ENCODE measurements at regions not wholly inside any gene's neighbourhood (a gene's known extent, or its start where the extent isn't known, plus 50 kb on each side); places are given as distances from the start of the nearest gene placed in this dataset.

GRCh38 chr6:133741375-133741861, 147.5 kb upstream of the TCF21 start (continued):
- peak; percentile 16; the same call in 1 of the 2 replicates for TF ChIP-seq ZNF394 (tag by site-specific recombination; IDR thresholded peaks at IDR 0.05; ENCODE audit: borderline replicate concordance)
- peak; percentile 25; the same call in 1 of the 2 replicates for TF ChIP-seq SCRT2 (tag by site-specific recombination; IDR thresholded peaks at IDR 0.05)
- peak; percentile 89 for TF ChIP-seq ZNF398 (tag by site-specific recombination; IDR thresholded peaks at IDR 0.05)
- no peak for TF ChIP-seq ZNF426 (tag by site-specific recombination; IDR thresholded peaks at IDR 0.05)
- TF ChIP-seq ZNF830 (tag by site-specific recombination; IDR thresholded peaks at IDR 0.05; ENCODE audit: low read depth) = no peak
- TF ChIP-seq ZNF529 (tag by site-specific recombination; IDR thresholded peaks at IDR 0.05; ENCODE audit: insufficient replicate concordance) = no peak
- no peak for TF ChIP-seq ZNF544 (tag by site-specific recombination; IDR thresholded peaks at IDR 0.05)
- TF ChIP-seq, protein P1, sequence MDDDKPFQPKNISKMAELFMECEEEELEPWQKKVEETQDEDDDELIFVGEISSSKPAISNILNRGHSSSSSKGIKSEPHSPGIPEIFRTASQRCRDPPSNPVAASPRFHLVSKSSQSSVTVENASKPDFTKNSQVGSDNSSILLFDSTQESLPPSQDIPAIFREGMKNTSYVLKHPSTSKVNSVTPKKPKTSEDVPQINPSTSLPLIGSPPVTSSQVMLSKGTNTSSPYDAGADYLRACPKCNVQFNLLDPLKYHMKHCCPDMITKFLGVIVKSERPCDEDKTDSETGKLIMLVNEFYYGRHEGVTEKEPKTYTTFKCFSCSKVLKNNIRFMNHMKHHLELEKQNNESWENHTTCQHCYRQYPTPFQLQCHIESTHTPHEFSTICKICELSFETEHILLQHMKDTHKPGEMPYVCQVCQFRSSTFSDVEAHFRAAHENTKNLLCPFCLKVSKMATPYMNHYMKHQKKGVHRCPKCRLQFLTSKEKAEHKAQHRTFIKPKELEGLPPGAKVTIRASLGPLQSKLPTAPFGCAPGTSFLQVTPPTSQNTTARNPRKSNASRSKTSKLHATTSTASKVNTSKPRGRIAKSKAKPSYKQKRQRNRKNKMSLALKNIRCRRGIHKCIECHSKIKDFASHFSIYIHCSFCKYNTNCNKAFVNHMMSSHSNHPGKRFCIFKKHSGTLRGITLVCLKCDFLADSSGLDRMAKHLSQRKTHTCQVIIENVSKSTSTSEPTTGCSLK (tag by site-specific recombination; IDR thresholded peaks at IDR 0.05) = no peak

DNA sequence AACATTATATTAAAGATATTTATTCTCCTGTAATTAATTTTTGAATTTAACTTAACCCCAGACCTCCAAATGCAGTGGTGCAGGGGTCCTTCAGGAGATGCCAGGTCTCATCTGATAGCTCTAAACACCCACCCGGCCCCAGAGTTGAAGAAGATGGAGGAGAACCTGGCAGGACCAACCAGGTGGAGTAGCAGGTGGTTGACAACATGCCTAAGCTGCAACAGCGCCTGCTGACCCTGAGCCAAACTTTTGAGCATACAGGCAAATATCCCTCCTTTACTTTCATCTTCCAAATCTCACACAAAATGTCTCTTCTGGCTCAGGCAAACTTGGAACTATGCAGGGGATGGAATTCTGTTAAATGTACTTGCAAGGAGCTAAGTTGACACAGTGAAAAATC, 145.3 kb upstream of the TCF21 start:
- peaks cover 6% of the 10 kb centered on the region for H3K4me1 ChIP-seq (ENCODE audit: control insufficient read depth, insufficient read depth, low read length)
- ChIA-PET CTCF (interaction anchor here (0.6 to 1.9 kb wide), 5 partner anchors 17 to 353 kb away, joined by 3 to 6 read pairs (median 3); no protein-coding TSS in a partner anchor), POLR2A (no interaction called here)
- no peak overlapping the region for H3K4me3 ChIP-seq (ENCODE audit: low read depth, low read length)
- no peak for TF ChIP-seq ZNF704 (tag by site-specific recombination; IDR thresholded peaks at IDR 0.05)
- TF ChIP-seq ZNF571 (tag by site-specific recombination; IDR thresholded peaks at IDR 0.05) = no peak
- no peak for TF ChIP-seq ZNF830 (tag by site-specific recombination; IDR thresholded peaks at IDR 0.05; ENCODE audit: low read depth)
- TF ChIP-seq, protein P2, sequence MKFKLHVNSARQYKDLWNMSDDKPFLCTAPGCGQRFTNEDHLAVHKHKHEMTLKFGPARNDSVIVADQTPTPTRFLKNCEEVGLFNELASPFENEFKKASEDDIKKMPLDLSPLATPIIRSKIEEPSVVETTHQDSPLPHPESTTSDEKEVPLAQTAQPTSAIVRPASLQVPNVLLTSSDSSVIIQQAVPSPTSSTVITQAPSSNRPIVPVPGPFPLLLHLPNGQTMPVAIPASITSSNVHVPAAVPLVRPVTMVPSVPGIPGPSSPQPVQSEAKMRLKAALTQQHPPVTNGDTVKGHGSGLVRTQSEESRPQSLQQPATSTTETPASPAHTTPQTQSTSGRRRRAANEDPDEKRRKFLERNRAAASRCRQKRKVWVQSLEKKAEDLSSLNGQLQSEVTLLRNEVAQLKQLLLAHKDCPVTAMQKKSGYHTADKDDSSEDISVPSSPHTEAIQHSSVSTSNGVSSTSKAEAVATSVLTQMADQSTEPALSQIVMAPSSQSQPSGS (tag by site-specific recombination; IDR thresholded peaks at IDR 0.05; ENCODE audit: low read depth) = no peak
- TF ChIP-seq GLI2 (tag by site-specific recombination; IDR thresholded peaks at IDR 0.05; ENCODE audit: borderline replicate concordance, low read depth) = no peak
- TF ChIP-seq PRDM1 (tag by site-specific recombination; IDR thresholded peaks at IDR 0.05) = no peak
- TF ChIP-seq, protein P1 (tag by site-specific recombination; IDR thresholded peaks at IDR 0.05) = no peak
- TF ChIP-seq ZNF707 (tag by site-specific recombination; IDR thresholded peaks at IDR 0.05) = no peak
- no peak for TF ChIP-seq ZSCAN30 (tag by site-specific recombination; IDR thresholded peaks at IDR 0.05)
- TF ChIP-seq TRIM28 (IDR thresholded peaks at IDR 0.05; ENCODE audit: borderline replicate concordance, low read length) = no peak
- TF ChIP-seq ZNF701 (tag by site-specific recombination; IDR thresholded peaks at IDR 0.05) = no peak
- no peak for TF ChIP-seq ZNF530 (tag by site-specific recombination; IDR thresholded peaks at IDR 0.05; ENCODE audit: low read depth)
- no peak for TF ChIP-seq SETDB1 (IDR thresholded peaks at IDR 0.05; ENCODE audit: insufficient read length, low read length)
- no peak for TF ChIP-seq ZNF558 (tag by site-specific recombination; IDR thresholded peaks at IDR 0.05)
- TF ChIP-seq ZFP41 (tag by site-specific recombination; IDR thresholded peaks at IDR 0.05; ENCODE audit: borderline replicate concordance) = no peak
- TF ChIP-seq ZNF521 (tag by site-specific recombination; IDR thresholded peaks at IDR 0.05) = no peak
- TF ChIP-seq WT1 (tag by site-specific recombination; IDR thresholded peaks at IDR 0.05) = no peak
- H3K9me3 ChIP-seq (ENCODE audit: control insufficient read depth, insufficient read depth, low read depth, low read length) = no peaks in the 10 kb centered on the region
- H3K36me3 ChIP-seq (ENCODE audit: control insufficient read depth in 2 of 2, insufficient read depth in 1 of 2, low read length in 2 of 2) = no peaks in the 10 kb centered on the region
- no peak overlapping the region for H3K27ac ChIP-seq (ENCODE audit: extremely low read depth, low read depth, low read length)

All from HEK293 (cell line).